Mammary epithelial cell (primary cell): ENCODE measurements at regions not wholly inside any gene's neighbourhood (a gene's known extent, or its start where the extent isn't known, plus 50 kb on each side); places are given as distances from the start of the nearest gene placed in this dataset.

Experiments used
- EZH2 ChIP-seq: IDR thresholded peaks from 2 replicates; pipeline ENCODE4 v1.6.1; 2012; ENCODE audit warnings: low read length, inconsistent platforms, borderline replicate concordance
- TF ChIP-seq, protein P1 (sequence below), 2 donors: IDR thresholded peaks in 1 of 2; conservative IDR thresholded peaks in 1 of 2; 2 replicates each; pipeline ENCODE4 v1.5.1; 2011 to 2012; ENCODE audit warnings: inconsistent platforms in 2 of 2, low read length in 2 of 2, mild to moderate bottlenecking in 2 of 2, control low read depth in 1 of 2, low read depth in 1 of 2; ENCODE audit not compliant: insufficient read depth in 1 of 2; ENCODE audit errors: extremely low read depth in 1 of 2

DNA sequence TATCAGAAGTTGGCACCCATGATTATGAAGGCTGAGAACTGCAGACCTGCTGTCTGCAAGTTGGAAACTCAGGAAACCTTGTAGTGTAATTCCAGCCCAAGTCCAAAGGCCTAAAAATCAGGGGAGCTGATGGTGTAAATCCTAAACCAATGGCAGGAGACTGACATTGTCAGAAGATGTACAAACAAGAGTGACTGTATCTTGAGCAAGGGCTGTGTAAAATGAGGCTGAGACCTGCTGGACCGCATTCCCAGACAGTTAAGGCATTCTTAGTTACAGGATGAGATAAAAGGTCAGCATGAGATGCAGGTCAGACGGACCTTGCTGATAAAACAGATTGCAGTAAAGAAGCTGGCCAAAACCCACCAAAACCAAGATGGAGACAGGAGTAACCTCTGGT lies 147.7 kb downstream of the COG6 start:
- TF ChIP-seq, protein P1, sequence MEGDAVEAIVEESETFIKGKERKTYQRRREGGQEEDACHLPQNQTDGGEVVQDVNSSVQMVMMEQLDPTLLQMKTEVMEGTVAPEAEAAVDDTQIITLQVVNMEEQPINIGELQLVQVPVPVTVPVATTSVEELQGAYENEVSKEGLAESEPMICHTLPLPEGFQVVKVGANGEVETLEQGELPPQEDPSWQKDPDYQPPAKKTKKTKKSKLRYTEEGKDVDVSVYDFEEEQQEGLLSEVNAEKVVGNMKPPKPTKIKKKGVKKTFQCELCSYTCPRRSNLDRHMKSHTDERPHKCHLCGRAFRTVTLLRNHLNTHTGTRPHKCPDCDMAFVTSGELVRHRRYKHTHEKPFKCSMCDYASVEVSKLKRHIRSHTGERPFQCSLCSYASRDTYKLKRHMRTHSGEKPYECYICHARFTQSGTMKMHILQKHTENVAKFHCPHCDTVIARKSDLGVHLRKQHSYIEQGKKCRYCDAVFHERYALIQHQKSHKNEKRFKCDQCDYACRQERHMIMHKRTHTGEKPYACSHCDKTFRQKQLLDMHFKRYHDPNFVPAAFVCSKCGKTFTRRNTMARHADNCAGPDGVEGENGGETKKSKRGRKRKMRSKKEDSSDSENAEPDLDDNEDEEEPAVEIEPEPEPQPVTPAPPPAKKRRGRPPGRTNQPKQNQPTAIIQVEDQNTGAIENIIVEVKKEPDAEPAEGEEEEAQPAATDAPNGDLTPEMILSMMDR (conservative IDR thresholded peaks at IDR 0.05 in 1 of 2, IDR thresholded peaks at IDR 0.05 in 1 of 2; ENCODE audit: extremely low read depth in 1 of 2, insufficient read depth in 1 of 2, low read depth in 1 of 2, low read length in 2 of 2): no peak
- no peak for TF ChIP-seq EZH2
